NCI-H128 (cell line): ENCODE measurements at regions not wholly inside any gene's neighbourhood (a gene's known extent, or its start where the extent isn't known, plus 50 kb on each side); places are given as distances from the start of the nearest gene placed in this dataset.
A peak's percentile ranks its signal among the peaks of the same experiment; 100 is the strongest.
"Not testable (repeated sequence)": the region's sequence is repeated elsewhere in the genome, so short reads cannot be mapped to it uniquely, and the experiment has no call there.

ENCODE experiments used
- DNase-seq: peaks from one replicate; lab custom pipeline; 2025; ENCODE audit not compliant: unreplicated experiment; lab: John Stamatoyannopoulos, UW

DNA sequence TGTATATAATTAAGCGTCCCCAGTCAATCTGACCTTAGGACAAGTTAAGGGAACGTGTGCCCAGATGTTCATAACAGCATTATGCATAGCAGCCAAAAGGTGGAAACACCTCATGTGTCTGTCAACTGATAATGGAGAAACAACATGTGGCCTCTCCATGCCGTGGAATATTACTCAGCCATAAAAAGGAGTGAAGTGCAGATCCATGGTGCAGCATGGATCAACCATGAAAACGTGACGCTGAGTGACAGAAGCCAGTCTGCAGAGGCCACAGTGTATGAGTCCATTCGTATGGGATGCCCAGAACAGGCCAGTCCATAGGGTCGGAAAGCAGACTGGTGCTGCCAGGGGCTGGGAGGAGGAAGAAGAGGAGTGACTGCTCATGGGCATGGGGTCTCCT is 161.0 kb upstream of the CIBAR2 start:
- DNase-seq = no peak

DNA sequence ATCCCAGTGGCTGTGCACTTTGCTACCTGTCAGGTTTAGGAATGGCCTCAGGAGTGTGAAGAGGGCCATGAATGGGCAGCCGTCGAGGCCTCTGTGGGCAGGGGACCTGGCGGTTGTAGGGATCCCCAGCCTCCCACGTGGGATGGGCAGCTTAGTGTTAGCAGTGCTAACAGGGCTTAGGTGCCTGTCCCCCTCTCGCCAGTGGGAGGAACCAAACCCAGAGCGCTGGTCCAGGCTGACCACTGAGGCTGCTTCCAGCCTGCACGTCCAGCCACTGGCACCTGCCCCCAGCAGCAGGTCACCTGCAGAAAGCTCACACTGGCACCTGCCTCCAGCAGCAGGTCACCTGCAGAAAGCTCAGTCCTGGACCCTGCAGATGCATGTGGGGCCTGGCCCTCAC is 162.2 kb upstream of the CIBAR2 start:
- no peak for DNase-seq

GRCh38 chr16:85274924-85275323 is 162.7 kb upstream of the CIBAR2 start:
- DNase-seq = no peak

- DNase-seq = peak; percentile 41
Measured at GRCh38 chr16:85275533-85276249, 163.4 kb upstream of the CIBAR2 start.

DNA sequence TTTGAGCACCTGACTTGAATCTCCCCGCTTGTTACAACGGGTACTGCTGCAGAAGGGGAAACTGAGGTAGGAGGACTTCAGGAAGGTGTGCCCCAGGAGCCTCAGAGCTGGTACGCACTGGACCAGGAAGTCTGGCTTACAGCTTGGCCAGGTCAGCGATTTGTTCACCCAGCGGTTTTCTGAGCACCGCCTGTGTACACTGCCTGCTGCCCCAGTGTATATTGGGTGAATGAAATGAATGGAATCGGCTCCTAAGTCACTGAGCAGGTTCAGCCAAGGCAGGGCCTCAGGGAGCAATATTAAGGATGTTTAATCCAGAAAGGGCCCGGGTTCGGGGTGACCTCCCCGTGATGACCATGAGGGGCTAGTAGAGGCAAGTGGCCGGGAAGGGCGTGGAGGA is 164.0 kb upstream of the CIBAR2 start:
- no peak for DNase-seq

DNA sequence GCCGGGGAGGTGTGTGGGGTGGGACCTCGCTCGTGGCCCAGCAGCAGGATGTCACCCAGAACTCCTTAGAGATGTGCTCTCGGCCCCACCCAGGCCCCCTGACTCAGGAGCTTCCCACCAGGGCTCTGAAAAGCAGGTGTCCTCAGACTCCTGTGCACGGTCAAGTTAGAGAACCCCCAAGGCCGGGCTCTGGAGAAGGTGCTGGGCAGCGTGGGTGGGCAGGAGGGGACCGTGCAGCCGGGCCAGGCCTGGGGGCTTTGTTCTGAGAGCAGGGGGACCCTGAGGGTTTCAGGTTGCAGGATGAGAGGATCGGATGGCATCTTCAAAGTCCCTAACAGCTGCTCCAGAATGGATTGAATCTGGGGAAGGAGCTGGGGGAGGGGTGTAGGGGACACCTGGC is 164.4 kb upstream of the CIBAR2 start:
- no peak for DNase-seq

DNA sequence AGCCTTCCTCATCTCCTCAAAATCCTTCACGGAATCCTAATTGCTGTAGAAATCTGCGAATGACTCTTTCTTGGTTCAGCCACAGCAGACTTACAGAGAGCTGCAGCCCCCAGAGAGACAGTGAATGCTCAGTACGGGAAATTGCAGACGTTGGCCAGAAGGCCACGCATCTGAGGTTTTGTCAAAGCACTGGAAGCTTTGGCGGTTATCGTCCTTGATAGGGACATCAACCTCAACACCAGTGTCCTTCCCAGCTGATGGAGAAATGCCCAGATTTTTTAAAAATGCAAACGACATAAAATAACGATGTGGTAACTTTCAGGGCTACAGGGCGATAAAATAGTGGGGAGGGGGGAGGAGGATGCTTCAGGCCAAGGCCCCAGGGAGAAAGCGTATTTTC is 166.6 kb upstream of the CIBAR2 start:
- no peak for DNase-seq

DNA sequence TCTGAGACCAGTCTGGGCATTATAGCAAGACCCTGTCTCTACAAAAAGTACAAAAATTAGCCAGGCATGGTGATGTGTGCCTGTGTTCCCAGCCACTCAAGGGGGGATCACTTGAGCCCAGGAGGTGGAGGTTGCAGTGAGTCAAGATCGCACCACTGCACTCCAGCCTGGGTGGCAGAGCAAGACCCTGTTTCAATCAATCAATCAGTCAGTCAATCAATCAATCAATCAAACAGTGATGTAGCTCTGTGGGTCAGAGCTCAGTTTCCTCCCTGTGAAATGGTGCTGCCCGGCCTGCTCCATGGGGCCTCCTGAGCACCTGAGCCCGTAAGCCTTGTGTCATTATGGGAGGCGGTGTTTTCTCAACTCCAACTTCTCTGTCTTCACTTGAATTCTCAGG is 167.1 kb upstream of the CIBAR2 start:
- DNase-seq = no peak

DNA sequence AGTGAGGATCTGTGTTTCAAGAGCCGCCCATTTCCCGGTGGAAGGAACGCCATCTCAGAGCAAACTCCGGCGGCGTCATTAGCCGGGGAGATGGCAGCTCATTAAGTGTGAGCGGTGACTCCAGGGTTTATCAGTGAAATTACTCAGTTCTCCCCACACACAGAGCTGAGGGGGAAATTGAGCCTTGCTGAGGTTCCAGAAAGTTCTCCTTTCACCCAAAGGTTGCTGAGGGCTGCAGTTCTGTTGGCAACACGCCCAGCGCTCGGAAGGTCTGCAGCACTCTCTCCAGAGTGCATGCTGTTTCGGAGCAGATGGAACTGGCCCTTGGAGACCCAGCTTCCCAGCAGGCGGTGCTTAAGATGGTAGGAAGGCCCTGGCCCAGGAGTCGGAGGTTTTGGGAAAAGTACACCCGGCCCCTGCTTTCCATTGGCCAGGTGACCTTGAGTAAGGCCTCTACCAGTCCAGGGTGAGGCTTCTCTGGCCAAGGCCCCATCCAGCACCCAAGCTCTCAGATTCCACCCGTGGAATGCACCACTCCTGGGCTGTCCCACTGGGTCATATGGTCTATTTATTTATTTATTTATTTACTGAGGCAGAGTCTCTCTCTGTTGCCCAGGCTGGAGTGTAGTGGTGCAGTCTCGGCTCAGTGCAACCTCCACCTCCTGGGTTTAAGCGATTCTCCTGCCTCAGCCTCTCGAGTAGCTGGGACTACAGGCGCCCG is 167.7 kb upstream of the CIBAR2 start:
- no peak for DNase-seq

DNA sequence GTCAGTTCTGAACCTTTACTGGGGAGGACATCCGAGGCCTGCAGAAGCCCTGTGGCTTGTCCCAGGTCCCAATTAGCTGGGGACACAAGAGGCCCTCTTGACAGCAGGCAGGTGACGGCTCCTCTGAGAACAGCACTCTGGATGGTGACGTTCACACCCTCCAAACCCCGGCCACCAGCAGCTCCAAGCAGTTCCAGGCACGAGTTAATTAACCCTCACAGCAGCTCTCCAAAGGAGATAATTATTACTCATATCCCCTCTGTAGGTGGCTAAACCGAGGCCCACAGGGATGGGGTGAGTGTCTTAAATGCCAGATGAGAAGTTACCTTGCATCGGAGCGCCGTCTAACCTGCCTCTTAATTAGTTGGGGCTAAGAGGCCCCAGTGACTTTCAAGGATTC is 168.9 kb upstream of the CIBAR2 start:
- DNase-seq = no peak

- DNase-seq = no peak
Measured at GRCh38 chr16:85282842-85283241, 170.6 kb upstream of the CIBAR2 start.

DNA sequence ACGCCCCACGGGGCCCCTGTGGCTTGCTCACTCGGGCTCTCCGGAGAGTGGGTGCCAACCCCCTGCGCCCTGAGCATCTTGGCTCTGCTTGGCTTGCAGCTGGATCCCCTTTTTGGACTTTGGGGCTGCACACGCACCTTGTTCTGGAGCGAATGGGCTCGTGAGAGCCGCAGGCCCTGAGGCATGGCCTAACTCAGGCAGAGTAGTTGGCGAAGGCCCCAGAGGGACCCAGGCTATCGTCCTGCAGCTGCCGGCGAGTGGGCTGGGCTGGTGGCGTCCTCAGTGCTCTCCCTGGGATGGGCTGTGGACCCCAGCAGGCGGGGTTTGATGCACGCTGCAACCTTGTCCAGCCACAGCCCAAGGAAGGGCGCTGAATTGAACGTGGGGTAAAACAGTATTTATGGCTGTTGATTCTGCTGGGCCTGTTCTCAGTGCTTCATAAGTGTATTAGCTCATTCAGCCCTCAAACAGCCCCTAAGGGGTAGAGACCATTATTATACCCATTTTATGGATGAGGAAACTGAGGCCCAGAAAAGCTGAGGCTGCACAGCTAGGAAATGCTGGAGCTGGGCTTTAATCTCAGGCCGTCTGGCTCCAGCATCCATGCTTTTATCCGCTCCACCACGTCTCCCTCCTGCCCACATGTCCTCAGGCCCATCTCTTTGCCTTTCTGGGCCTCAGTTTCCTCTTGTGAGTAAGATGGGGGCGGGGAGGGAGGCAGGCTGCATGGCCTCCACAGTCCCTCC is 171.2 kb upstream of the CIBAR2 start:
- DNase-seq = no peak

GRCh38 chr16:85284141-85284817 is 172.0 kb upstream of the CIBAR2 start:
- DNase-seq = no peak

DNA sequence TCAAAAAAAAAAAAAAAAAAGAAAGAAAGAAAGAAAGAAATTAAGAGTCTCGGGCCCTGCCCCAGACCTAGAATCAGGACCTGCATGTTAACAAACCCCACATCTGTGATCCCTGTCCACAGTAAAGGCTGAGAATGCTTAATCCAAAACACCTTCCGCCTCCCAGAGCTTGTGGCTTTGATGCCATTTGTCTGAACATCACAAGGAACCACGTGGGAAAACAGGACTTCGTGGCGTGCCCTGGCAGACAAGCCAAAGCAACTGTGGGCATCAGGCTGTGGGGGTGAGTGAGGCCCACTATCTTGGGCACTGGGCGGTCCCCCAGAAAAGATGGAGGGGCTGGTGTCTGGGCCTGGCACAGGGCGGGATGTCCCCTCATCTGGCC is 173.4 kb upstream of the CIBAR2 start:
- no peak for DNase-seq

DNA sequence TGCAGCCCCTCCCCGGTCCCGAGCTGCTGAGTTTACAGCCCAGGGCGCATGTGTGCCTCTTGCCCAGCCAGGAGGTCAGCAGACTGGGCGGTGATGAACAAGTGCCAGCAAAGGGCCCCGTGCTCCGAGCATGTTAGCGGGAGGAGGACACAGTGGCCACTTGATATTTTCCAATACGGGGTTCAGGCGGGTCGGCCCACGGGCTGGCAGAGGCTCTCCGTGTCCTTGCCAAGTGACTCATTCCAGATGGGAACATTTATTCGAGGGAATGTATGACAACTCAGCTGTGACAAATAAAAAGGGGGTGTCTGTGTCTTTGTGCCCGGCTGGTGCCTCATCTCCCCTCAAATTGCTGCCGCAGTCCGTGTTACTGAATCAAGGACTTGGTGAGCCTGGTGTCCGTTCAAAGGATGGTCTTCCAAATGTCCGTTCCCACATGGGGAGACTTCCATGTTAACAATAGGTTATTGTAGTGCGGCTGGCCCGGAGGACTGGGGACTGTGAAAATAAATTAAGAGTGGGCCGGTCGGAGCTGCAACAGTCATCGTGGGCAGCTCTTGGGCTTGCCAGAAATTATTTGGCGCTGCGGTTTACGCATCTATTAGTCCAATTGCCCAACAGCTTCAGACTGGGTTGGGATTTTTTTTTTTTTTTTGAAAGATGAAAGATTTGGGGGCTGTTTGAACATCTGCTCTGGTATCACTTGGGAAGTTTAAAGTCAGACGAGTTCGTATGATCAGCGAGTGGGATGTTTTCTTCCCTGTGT is 174.0 kb upstream of the CIBAR2 start:
- no peak for DNase-seq

DNA sequence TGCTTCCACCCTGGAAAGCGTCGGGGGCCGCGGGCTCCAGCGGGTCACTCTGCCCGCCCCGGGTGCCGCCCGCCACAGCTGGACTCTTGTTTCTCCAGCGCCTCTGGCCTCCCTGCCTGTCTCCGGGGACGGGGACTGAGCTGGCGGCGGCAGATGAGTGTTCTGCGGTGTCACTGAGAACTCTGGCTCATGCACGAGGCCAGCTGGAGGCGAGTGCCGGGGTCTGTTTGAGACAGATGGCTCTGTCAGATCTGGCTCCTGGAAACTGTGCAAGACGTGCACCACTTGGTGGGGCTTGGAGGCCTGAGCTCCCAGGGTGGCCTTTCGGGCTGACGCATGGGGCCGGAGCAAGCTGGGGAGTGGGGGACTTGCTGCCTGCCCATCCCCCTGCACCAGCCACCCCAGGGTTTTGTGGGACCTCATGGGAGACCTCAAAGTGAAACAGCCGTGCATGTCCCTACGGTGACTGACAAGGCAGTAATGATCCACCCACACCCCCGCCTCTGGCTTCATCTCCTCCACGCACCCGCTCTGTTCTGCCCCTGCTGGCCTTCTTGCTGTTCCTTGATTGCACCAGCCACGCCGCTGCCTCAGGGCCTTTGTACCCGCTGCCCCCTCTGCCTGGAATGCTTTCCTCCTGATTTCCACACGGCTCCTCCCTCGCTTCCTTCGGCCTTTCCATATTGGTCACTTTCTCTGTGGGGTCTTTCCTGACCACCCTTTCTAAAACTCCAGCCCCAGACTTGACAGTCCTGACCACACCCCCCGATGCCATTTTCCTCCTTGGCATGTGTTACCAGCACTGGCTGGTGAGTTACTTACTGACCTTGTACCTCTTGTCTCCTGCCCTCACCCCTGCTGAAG is 174.9 kb upstream of the CIBAR2 start:
- no peak for DNase-seq

- not testable (repeated sequence) for DNase-seq
Measured at GRCh38 chr16:85287815-85288109, 175.5 kb upstream of the CIBAR2 start.

DNA sequence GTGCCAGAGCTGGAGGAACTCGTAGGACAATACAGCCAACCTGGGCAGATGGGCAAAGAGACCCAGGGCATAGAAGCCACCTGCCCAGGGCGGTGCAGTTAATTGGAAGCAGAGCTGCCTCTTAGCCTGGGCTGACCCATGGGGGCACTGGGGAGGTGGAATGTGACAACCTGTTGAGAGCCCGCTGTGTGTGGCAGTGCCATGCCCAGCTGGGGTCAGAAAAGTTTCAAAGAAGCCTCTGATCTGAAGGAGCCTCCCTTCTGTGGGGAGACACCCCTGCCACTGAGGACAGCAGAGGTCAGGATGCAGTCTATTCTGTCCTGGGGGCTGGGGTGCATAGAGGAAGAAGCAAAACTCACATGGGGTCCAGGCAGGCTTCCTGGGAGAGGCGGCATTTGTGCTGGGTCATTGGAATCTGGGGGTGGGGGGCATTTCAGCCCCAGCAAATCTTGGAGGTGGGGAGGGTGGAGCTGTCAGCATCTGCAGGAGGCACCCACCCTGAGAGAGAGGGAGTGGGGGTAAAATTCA is 176.1 kb upstream of the CIBAR2 start:
- DNase-seq = no peak

DNA sequence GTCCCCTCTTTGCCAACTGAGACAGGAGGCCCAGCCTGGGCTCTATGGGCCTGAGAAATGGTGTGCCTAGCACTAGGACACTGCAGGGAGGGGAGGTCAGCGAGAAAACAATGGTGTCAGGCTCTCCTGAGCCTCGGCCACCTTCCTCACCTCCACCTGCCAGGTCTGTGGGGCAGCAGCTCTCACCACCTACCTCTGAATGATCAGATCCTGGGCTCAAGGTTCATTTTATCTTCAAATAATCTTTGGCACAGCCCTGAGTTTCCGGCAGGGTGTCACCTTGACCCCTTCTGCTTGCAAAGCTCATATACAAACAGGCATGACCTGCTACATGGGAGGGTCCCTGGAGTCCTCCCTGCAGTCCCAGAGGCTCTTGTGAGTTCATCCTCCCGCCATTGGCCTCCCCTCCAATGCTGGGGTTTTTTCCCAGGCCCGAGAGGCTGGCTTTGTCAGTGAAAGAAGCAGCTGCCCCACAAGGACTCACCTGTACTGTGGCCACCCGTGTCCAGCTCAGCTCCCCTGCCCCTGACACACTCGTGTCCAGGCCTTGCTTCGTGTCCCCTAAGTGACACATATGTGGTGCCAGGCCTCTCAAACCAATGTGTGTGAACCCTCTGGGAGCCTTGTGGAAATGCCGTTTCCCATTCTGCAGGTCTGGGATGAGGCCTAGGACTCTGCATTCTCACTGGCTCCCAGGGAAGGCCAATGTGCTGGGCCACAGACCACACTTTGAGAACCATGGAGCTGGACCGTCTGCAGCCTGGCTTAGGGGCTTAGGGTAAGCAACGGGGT is 176.8 kb upstream of the CIBAR2 start:
- no peak for DNase-seq
